COLO668 (cell line): ENCODE measurements at regions not wholly inside any gene's neighbourhood (a gene's known extent, or its start where the extent isn't known, plus 50 kb on each side); places are given as distances from the start of the nearest gene placed in this dataset.

Experiments used
- DNase-seq: peaks from one replicate; lab custom pipeline; 2025; ENCODE audit not compliant: unreplicated experiment; lab: John Stamatoyannopoulos, UW

DNA sequence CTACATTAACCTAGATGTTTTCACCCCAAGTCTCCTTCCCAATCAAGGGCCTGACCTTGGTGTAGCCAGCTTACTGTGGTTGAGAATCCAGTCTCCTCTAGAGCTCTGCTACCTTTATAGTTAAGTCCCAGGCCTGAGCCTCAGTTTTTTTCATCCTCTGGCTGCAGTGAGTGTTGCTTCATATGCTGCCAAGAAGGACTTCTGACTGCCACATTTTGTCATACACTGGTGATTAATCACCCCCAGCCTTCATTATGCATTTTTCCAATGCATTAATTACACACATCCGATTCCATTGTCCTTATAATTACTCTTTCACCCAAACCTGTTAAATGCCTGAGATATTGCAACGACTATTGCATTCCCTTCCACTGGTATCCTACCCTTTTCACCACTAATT lies 66.3 kb upstream of the FGGY start:
- DNase-seq: no peak

DNA sequence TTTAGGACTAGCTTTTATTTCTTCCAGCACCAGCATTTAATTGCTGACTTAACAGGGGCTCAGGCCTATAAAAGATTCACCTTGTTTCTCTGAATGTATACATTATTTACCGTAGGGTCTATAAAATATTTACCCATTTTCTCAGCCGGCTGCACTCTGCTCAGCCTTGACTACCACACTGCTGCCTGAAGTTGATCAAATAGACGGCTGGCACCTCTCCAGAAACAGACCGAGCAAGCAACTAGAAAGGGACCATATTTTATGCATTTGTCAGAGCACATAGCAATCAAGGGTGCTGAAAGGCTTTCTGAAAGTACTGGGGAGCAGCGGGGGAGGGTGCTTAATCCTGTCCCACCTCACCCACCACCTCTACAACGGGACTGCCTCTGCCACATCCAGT lies 64.7 kb upstream of the FGGY start:
- DNase-seq: peak; percentile 96

DNA sequence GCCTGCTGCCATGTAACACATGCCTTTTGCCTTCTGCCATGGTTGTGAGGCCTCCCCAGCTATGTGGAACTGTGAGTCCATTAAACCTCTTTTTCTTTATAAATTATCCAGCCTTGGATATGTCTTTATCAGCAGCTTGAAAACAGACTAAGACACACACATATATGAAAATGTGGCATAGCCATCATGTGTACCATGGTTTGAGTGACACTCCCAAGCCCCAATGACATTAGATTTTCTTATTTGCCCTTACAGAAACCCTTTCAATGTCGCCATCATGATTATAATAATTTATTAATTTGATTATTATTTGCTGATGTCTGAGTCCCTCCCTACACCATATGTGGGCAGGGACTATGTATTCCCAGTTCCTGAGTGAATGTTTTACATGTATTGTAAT lies 63.5 kb upstream of the FGGY start:
- DNase-seq: no peak

DNA sequence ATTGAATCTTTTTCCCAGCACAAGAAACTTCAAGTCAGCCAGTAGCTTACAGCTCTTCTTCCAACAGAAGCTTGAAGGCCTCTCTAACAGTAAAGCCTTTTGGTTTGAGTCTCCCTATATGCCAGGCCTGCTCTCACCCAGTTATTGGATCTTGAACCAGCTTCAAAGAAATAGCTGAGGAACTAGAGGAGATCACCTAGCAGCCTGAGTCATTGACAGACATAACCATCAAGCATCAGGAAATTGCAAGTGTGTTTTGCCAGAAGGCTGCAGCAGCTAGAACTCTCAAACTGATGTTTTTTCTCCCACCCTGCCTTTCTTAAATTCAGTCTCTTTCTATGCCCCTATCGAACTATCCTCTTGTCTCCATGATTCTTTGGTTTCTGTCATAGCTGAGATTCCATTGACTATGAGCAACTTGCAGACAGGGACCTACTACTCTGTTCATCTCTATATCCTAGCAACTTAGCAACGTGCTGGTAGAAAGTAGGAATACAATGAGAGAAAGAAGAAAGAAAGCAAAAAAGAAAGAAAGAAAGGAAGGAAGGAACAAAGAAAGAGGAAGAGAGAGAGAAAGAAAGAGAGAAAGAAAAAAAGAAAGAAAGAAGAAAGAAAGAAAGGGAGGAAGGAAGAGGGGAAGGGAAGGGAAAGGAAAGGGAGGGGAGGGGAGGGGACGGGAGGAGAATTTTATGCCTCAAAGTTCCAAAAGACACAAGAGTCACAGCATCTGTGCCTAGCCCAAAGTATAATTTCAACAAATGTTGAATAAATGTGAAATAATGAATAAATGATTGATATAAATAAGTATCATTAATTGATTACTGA lies 60.0 kb upstream of the FGGY start:
- DNase-seq: no peak

DNA sequence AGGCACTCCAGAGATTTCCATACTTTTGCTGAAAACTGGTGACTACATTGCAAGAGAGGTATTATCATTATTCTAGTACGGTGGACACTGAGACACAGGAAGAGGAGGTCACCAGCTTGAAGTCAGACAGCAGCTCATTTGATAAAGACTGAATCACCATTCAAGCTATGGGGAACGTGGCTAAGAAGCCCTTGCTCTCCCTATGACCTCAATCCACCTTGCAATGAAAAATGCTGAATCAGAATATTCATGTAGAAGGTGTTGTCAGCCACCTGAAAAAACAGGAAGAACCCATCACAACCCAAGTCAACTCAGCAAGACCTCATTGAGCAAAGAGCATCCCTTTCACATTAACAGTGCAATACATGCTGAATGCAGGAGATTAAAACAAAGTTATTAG lies 59.0 kb upstream of the FGGY start:
- no peak for DNase-seq

DNA sequence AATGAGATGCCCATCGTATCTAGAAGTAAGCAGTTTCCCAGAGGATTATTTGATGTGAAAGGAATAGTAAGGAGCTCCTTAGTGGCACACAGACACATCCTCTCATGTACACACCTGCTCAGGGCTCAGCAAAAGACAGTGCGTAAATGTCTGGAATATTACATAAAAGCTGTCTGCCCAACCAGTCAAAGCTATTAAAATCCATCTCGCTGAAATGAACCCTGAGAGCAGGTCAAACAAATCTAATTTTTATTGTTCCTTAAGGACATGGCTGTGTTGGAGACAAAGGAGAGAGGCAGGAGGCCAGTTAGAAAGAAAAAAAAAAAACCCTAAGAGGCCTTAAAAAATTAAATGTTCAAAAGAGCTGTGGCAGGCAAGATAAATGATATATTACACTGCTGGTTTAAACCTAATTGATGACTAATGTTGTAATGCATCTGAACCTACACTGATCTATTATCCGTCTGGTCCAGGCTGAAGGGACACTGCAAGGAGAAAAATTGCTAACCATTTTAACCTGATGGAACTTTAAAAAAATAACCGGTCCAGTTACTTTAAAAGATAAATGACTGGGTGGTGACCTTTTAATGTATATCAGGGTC lies 58.5 kb upstream of the FGGY start:
- DNase-seq: no peak

DNA sequence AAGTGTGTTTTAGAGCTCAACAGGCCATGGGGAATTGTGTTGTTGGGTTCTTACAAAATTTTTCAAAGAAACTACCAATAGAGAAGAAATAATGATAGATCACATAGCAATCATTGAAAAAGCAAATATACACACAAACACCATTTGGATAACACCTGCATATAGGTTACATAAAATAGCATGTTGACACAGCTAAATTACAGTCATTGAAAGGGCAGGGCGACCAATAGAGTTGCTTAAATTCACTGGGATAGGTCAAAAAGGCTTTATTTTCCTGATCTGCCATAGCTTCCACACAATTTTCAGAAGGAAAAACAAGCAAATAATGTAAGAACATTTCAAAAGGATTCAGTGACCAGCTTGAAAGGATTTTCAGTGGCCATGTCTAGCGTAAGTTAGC lies 57.9 kb upstream of the FGGY start:
- no peak for DNase-seq

DNA sequence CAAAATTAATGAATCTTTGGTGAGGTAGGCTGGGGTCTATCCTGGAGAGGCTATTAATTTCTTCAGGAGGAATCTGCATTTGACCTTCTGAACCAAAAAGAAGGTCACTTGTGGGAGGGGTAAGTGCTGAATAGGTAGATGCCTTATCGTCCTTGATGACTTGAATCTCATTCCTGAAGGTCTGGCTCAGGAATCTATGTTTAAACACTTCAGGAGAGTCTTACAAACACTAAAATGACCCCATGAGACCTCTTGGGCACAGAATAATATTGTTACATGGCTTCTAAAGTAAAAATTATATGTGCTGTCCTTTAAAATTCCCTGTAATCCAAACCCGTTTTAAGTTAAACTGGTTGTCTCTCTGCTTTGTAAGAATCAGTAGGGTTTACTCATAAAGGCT lies 55.0 kb upstream of the FGGY start:
- no peak for DNase-seq

DNA sequence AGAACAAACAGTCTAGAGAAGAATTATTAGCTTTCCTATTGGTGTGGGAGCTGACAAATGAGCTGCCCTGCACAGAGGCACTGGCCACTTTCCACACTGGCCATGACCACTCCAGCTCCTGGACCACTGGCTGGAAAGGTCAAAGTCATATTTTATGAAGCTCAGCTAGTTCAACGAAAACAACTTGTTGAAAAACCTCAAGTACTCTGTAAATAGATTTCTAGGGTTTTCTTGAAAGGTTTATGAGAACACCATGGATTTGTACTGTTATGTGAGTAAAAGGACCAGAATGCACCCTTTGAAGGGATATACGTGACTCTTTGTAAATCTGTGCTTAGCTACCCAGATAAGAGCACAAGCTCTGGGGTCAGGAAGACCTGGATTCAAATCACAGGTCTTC lies 54.5 kb upstream of the FGGY start:
- no peak for DNase-seq

DNA sequence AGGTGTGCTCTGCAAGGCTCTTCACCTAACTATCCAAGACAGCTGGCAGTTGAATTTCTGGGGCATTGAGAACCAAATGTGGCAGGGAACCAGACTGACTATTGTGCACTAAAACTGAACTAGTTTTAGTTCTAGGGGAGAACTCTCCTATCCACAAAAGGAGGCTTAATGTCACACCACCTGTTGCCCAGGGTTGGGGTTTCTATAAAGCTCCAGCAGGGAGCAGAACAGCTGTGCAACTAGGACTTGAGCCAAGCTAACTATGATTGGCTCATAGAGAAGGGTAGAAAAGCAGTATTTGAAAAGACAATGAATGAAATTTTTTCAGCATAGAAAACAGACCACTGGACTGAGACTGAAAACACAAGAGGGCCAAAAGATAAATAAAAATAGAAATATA lies 53.3 kb upstream of the FGGY start:
- no peak for DNase-seq

DNA sequence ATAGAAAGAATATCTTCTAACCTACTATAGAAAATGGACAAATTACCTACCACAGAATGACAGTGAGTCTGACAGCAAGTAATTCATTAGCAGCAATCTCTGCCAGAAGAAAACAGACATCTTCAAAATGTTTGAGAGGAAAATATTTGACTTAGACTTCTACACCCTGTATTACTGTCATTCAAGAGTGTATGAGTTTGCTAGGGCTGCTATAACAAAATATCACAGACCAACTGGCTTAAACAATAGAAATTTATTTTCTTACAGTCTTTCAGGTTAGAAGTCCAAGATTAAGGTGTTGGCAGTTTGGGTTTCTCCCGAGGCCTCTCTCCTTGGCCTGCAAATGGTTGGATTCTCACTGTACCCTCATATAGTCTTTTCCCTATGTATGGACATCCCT lies 52.9 kb upstream of the FGGY start:
- DNase-seq: no peak

DNA sequence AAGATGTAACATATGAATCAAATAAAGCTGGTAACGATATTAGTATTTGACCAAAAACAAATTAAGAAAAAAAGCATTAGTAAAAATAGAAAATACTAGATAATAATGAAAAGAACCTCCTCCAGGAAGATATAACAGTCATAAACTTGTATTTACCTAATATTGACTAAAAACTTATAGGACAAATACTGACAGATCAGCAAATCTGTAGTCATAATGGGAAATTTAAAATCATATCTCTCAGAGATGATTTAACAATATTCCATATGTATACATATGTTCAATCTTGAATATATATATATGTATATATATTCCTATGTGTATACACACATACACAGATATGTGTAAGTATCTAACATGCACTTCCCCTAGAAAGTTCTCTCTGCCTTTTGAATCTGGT lies 52.0 kb upstream of the FGGY start:
- DNase-seq: no peak
